Fibroblast of the aortic adventitia (primary cell): ENCODE measurements at regions not wholly inside any gene's neighbourhood (a gene's known extent, or its start where the extent isn't known, plus 50 kb on each side); places are given as distances from the start of the nearest gene placed in this dataset.

Source experiments
- DNase-seq: peaks from one replicate; pipeline ENCODE4 v3.0.0-alpha.2; 2010; ENCODE audit warnings: low read depth
- H3K4me3 ChIP-seq: 2 replicates; pipeline ENCODE4 v1.5.1; 2011; ENCODE audit warnings: low read depth, mild to moderate bottlenecking, control low read depth, low read length, moderate library complexity
- CTCF ChIP-seq: IDR thresholded peaks from 2 replicates; pipeline ENCODE4 v1.5.1; 2011; ENCODE audit warnings: mild to moderate bottlenecking, low read length, control low read depth, inconsistent platforms; ENCODE audit not compliant: insufficient read depth

GRCh38 chr2:52145005-52145404 is 1113.1 kb upstream of the NRXN1 start:
- H3K4me3 ChIP-seq = no peak overlapping the region
- DNase-seq = peak; percentile 30
- no peak for TF ChIP-seq CTCF

GRCh38 chr2:52144590-52144989 is 1112.7 kb upstream of the NRXN1 start:
- DNase-seq = peak; percentile 15

GRCh38 chr2:52141076-52141475 is 1109.1 kb upstream of the NRXN1 start:
- peak; percentile 11 for DNase-seq
- no peak for TF ChIP-seq CTCF
- H3K4me3 ChIP-seq = no peak overlapping the region

More at GRCh38 chr2:52144590-52144989, 1112.7 kb upstream of the NRXN1 start:
- H3K4me3 ChIP-seq = no peak overlapping the region
- TF ChIP-seq CTCF = no peak

- no peak for TF ChIP-seq CTCF
- no peak for DNase-seq
- H3K4me3 ChIP-seq = no peak overlapping the region
Measured at GRCh38 chr2:52139241-52139640, 1107.3 kb upstream of the NRXN1 start.

GRCh38 chr2:52135235-52135634 is 1103.3 kb upstream of the NRXN1 start:
- no peak overlapping the region for H3K4me3 ChIP-seq
- DNase-seq = peak; percentile 53
- TF ChIP-seq CTCF = no peak

- DNase-seq = no peak
- TF ChIP-seq CTCF = no peak
- no peak overlapping the region for H3K4me3 ChIP-seq
Measured at GRCh38 chr2:52128081-52128480, 1096.1 kb upstream of the NRXN1 start.

GRCh38 chr2:52127527-52127926 is 1095.6 kb upstream of the NRXN1 start:
- no peak for TF ChIP-seq CTCF
- no peak for DNase-seq
- no peak overlapping the region for H3K4me3 ChIP-seq
